GM12872 (cell line): ENCODE measurements at regions not wholly inside any gene's neighbourhood (a gene's known extent, or its start where the extent isn't known, plus 50 kb on each side); places are given as distances from the start of the nearest gene placed in this dataset.

Experiments
- CTCF ChIP-seq: IDR thresholded peaks from 3 replicates; pipeline ENCODE4 v1.5.1; 2011; ENCODE audit warnings: low read depth, mild to moderate bottlenecking, low read length, moderate library complexity; ENCODE audit not compliant: insufficient read depth

DNA sequence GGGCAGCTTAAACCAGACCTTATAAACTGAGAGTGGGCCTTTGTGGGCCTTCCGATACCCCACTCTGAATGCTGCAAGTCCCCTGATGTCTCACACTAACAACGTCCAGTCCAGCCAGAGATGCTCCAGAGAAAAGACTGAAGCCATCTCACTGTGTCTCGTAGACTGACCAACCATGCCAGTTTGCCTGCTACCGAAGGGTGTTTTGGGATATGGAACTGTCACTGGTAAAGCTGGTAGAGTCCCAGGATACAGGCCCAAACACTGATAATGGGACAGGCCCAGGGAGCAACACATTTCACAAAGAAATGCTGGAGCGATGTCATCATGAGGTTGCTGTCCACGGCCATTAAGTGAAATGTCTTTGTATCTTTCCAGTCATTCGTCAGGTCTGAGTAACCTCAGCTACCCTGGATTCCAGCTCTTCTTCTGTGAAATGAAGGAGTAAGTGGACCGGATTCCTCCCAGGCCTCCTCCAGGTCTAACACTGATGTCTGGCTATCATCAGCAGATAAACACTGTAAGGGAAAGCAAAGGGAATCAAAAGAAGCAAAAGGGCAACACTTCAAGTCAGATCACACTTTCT, 81.6 kb downstream of the SLC5A7 start:
- TF ChIP-seq CTCF, result no peak

DNA sequence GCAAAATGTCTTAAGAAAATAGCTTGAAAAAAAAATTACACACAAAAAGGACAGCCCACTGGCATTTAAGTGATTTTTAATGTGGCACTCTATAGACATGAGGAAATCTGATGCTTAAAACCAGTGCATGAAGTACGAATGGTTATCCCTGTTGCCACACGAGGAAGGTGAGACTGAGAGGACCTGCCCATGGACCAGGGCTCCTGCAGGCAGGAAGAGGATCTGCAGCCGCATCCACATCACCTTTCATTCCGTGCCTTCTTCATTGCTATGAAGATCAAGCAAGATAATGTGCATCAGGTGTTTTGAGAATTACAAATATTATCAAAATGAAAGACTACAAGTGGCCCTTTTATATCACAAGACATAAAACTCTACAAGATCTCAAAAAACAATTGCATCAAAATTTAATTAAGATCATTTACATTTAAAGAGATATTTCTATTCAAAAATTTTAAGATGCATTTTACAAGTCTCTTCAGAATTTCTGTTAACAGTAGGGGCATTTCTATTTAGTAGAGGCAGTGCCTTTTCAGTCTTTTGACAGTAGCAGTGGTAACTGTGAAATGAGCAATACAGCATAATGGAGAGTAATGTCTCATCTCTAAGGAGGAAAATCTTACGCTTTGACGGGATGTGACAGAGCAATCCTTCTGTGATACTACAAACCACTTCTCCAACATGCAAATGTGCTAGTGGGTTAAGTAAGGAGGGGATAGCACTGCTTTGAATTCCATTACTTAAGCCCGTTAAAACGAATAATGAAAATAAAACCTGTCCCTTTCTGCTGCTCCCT, 83.4 kb downstream of the SLC5A7 start:
- TF ChIP-seq CTCF, result peak; percentile 24; the same call in 1 of the 3 replicates

DNA sequence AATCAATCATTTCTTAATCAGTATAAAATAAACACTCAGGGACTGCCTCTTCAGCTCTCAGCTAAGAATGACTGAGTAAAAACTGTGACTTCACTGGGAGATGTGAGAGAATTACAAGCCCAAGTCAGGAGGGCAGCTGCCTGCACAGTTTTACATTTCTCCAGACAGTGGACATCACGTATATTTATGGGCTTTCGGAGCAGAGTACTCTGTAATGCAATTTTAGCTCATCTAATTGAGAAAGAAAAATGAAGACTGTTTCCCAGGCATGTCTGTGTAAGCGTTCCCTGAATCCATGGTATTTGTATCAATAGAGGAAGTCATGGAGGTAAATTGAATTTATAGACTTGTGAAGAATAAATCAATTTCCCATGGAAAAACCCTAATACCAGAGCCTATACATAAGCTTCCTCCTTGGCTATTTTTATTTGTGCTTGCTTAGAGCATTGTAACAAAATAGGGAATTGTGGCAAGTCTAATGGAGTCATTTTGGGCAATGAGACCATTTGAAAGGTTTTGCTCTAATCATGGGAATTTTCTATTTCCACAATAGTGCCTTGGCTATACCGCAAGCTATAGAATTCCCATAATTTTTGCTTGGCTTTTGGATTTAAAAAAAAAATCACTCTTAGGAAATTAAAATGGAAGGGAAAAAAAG, 87.2 kb downstream of the SLC5A7 start:
- TF ChIP-seq CTCF, result no peak

GRCh38 chr2:108074150-108074549, 87.8 kb downstream of the SLC5A7 start:
- TF ChIP-seq CTCF, result no peak

DNA sequence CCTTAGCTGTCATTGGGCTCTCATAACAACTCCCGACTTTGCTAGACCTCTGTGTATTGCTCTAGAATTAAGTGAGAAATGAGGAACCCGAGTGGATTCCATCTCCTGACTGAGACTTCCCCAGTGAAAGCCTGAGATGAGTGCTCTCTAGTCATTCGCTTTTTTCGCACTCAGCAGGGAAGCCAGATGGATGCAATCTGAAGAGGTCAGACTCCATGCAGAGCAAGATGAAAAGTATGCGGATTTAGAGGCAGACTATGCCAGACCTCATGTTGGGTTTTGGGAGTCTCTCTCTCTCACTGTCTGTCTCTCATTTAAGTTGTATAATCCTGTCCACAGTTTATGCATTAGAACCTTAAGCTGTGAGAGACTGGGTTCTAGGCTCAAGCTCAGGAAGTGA, 88.6 kb downstream of the SLC5A7 start:
- no peak for TF ChIP-seq CTCF

DNA sequence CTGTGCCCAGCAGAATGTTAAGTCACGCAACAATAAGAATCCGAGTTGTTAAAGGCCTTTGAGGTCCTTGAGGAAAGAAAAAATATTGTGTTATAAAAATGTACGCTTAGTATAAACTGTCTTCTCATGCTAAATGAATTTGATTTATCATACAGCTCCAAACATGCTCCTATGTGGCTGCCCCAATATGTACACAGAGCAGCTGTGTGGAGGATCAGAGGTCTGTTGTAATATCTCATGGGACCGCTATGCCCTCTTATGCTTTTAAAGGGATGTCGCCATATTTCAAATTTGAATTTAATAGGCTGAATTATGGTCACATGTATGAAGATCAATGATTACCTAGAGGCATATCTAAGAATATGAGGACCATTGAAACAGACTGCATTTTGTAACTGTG, 90.2 kb downstream of the SLC5A7 start:
- TF ChIP-seq CTCF, result no peak

DNA sequence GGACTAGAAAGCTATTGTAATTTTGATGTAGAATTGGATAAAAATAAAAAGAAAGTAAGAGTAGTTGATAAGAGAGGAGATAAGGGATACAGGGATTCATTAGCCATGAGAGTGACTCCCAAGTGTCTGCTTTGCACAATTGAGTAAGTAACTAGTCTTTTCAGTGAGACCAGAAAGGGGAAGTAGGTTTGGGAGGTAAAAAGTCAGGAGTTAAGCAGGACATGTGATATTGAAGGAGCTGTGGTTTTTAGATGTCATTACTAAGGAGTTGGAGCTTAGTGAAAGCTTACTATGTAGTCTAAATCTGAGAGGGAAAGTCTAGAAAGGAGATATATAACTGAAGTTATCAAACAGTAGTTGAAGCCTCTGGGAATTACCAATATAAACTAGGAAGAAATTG, 93.4 kb downstream of the SLC5A7 start:
- TF ChIP-seq CTCF, result no peak
